ENCODE measurements at regions not wholly inside any gene's neighbourhood (a gene's known extent, or its start where the extent isn't known, plus 50 kb on each side); places are given as distances from the start of the nearest gene placed in this dataset.

GRCh38 chr6:156647140-156647784 is 129.9 kb upstream of the ARID1B start:
- no peak for DNase-seq

- DNase-seq: no peak
Observed at GRCh38 chr6:156646496-156646895, 130.7 kb upstream of the ARID1B start.

- DNase-seq: no peak
Observed at GRCh38 chr6:156645097-156645496, 132.1 kb upstream of the ARID1B start.

GRCh38 chr6:156639009-156639721 is 138.0 kb upstream of the ARID1B start:
- no peak for DNase-seq

- no peak for DNase-seq
Observed at GRCh38 chr6:156638581-156638980, 138.6 kb upstream of the ARID1B start.

- no peak for DNase-seq
Observed at GRCh38 chr6:156634951-156635371, 142.2 kb upstream of the ARID1B start.

GRCh38 chr6:156634048-156634447 is 143.1 kb upstream of the ARID1B start:
- no peak for DNase-seq

GRCh38 chr6:156633291-156633690 is 143.9 kb upstream of the ARID1B start:
- DNase-seq: no peak

- no peak for DNase-seq
Observed at GRCh38 chr6:156630613-156631302, 146.4 kb upstream of the ARID1B start.

- DNase-seq: no peak
Observed at GRCh38 chr6:156628805-156629204, 148.4 kb upstream of the ARID1B start.

- no peak for DNase-seq
Observed at GRCh38 chr6:156627524-156627923, 149.7 kb upstream of the ARID1B start.

- no peak for DNase-seq
Observed at GRCh38 chr6:156622185-156622584, 155.0 kb upstream of the ARID1B start.

- no peak for DNase-seq
Observed at GRCh38 chr6:156620331-156620730, 156.8 kb upstream of the ARID1B start.

GRCh38 chr6:156618600-156619205 is 158.5 kb upstream of the ARID1B start:
- peak; percentile 91 for DNase-seq

GRCh38 chr6:156617941-156618340 is 159.2 kb upstream of the ARID1B start:
- DNase-seq: no peak

- DNase-seq: no peak
Observed at GRCh38 chr6:156617376-156617775, 159.8 kb upstream of the ARID1B start.

GRCh38 chr6:156616495-156616894 is 160.7 kb upstream of the ARID1B start:
- no peak for DNase-seq

GRCh38 chr6:156613996-156614395 is 163.2 kb upstream of the ARID1B start:
- no peak for DNase-seq

- no peak for DNase-seq
Observed at GRCh38 chr6:156612361-156612760, 164.8 kb upstream of the ARID1B start.

GRCh38 chr6:156602066-156602385 is 175.2 kb upstream of the ARID1B start:
- no peak for DNase-seq

GRCh38 chr6:156601152-156602065 is 175.8 kb upstream of the ARID1B start:
- DNase-seq: no peak

GRCh38 chr6:156600678-156601077 is 176.5 kb upstream of the ARID1B start:
- no peak for DNase-seq

Data from NCI-H1436 treated with DMSO at 0.1 percent for 48 hours (cell line).